Activated CD4-positive, CD25-positive, alpha-beta regulatory T cell treated with anti-CD3 and anti-CD28 coated beads, Interleukin-2, amount 50 U/mL, for 72 hours (primary cell): ENCODE measurements at regions not wholly inside any gene's neighbourhood (a gene's known extent, or its start where the extent isn't known, plus 50 kb on each side); places are given as distances from the start of the nearest gene placed in this dataset.

Experiments
- DNase-seq: peaks from one replicate; pipeline ENCODE4 v3.0.0; 2021

GRCh38 chr19:30890033-30890432, 459.2 kb downstream of the TSHZ3 start:
- DNase-seq: no peak

- DNase-seq: no peak
Measured at GRCh38 chr19:30888937-30889336, 460.3 kb downstream of the TSHZ3 start.

DNA sequence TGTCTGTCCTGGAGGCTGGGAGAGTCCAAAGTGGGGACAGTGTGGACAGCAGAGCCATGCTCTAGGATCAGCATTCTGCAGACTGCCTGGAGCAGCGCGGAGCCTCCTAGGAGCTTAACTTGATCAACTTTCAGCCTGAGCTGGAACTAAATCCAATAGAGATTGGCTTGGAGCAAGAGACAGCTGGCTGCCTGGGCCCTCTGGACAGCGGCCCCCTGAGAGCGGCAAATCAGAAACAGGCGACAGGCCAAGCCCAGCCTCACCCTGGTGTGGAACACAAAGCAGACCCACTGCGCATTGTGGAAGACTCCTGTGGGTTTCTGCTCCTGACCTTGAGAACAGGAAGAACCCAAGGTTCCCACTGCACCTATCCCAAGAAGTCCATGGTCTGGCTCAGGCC, 462.2 kb downstream of the TSHZ3 start:
- no peak for DNase-seq

DNA sequence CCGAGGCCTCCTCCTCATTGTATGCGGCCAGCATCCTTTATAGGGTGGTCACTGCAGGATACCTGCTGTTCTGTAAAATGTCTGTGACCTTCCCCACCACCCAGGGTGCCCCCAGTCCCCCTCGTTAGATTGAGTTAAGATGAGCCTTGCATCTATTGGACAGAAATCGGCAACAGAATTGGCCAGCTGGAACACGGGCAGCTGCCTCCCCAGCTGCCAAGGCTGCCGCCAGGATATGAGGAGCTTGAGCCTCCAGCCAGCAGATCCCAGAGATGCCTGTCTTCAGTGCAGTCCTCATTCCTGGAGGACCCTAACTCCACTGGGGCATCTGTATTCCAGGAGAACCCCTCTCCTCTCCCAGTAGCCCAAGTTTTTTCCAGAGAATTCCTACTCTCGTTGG, 463.0 kb downstream of the TSHZ3 start:
- DNase-seq: no peak

DNA sequence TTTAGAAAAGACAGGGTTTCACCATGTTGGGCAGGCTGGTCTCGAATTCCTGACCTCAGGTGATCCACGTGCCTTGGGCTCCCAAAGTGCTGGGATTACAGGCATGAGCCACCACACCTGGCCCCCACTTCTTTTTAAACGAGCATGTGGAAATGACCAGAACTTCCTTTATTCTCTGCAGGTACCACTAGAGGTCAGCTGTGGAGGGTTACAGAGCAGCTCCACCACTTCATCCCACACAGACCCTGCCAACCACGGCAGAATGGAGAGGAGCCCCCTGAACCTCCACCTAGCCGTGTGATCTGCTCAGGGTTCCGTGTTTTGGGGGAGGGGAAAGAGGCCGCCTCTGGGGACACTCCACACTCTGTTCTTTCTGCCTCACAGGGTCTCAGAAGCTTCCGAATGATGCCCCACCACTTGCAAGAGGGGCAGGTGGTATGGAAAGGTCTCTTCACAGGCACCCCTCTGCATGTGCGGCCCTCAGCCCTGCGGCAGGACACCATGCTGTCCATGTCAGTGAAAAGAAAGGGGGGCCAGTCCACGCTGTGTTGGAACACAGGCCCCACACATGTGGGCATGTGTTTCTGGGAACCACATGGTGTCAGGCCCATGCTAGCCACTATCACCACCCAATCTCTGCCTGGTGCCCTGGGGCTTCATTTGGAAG, 465.0 kb downstream of the TSHZ3 start:
- no peak for DNase-seq

DNA sequence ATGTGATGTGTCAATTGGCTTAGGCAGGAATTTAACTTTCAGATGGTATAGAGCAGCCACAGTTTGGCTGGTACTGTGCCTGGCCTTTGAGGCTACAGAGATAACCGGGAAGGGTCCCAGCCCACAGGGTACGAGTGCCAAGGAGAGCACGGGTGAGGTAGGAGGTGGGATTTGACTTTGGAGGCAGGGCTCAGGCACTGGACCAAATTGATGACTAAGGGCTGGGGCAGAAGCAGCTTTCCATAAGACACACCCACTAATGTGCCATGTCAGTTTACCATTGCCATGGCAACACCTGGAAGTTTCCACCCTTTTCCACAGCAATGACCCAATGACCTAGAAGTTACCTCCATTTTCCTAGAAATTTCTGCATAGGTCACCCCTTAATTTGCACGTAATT, 466.2 kb downstream of the TSHZ3 start:
- no peak for DNase-seq

GRCh38 chr19:30882411-30883005, 466.7 kb downstream of the TSHZ3 start:
- no peak for DNase-seq

GRCh38 chr19:30881930-30882329, 467.3 kb downstream of the TSHZ3 start:
- DNase-seq: no peak

DNA sequence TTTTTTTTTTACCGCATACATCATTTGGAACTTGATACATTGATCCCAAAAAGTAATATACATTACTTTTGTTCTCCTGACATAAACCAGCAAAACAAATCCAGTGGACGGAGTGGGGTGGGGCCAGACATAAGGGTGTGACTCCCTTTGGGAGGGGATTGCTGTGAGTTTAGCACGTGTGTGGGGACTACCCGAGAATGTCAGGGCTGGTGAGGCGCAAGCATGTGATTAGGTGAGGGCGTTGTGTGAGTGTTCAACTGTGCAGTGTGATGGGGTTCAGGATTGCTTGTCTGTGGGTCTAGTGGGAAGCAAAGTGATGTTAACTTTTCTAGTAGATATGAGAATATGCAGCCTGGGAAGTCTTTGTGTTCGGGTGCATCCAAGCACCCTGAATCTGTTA, 468.0 kb downstream of the TSHZ3 start:
- DNase-seq: no peak

DNA sequence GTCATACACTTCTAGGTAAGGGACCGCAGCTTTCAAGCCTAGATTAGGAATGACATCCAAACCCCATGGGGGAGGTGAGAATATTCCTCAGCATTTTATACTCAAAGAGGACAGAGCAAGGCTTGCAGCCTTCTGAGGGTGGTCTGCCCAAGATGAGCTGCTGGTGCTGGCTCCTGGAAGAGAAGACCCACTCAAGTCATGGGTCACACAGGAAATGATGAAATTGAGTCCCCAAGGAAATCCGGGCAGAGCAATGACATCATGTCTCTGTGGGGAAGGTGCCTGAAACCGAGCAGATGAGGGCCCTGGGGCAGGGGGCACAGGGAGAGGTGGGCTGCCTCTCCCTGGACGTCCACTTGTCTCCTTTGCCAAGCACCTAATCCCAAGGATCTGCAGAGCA, 468.7 kb downstream of the TSHZ3 start:
- DNase-seq: no peak

- no peak for DNase-seq
Measured at GRCh38 chr19:30880151-30880550, 469.1 kb downstream of the TSHZ3 start.

- DNase-seq: no peak
Measured at GRCh38 chr19:30879736-30880135, 469.5 kb downstream of the TSHZ3 start.

- DNase-seq: no peak
Measured at GRCh38 chr19:30879225-30879624, 470.0 kb downstream of the TSHZ3 start.

DNA sequence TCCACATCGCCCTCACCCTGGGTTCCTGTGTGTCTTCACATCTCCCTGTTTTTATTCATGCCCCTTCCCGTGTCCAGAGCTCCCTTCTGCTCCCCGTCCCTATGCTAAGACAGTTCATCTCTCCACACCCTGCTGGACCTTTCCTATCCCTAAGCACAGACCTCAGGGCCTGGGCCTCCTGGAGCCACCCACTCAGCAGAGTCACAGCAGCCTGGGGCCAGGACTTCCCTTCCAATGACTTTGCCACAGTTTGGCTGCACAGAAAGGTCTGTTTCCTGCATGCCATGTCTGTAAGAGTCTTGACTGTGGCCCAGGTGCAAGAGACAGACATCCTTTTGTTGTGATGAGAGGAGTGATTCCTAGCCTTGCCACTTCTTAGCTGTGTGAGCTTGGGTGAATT, 470.7 kb downstream of the TSHZ3 start:
- no peak for DNase-seq

DNA sequence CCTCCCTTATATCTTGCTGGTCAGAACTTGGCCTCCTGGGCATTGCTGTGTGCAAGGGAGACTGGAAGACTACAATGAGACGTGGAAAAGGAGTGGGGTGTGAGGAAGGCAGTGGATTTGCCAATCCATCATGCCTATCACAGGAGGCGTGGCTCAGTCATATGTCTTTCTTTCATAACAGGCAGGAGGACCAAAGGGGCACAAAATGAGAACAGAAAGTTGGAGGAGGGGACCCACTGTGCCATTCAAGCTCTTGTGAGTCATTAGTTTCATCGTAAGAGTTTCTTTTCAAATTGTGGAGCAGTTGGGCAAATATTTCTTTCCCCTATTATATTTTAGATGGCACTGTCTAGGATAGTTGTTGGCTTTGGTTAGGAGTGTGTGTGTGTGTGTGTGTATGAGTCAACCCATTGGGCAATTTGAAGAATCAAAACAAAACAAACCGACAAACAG, 471.5 kb downstream of the TSHZ3 start:
- DNase-seq: no peak

DNA sequence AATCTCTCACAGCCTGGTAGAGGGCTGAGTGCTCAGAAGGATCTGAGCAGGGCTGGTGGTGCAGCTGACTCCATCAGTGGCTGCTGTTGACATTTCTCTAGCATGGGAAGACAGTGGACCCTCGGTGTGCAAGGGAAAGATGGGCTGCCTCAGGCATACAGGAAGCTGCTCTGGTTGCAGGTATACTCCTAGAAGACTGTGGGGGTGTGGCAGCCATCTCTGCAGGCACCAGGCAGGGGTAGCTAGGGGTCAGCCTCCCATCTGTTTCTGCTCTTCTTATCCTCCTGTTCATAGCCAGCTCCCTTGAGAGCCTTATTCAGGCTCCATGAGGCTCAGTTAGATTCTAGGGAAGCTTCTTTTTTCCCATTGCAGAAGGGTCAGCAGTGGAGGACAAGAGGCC, 475.5 kb downstream of the TSHZ3 start:
- no peak for DNase-seq

DNA sequence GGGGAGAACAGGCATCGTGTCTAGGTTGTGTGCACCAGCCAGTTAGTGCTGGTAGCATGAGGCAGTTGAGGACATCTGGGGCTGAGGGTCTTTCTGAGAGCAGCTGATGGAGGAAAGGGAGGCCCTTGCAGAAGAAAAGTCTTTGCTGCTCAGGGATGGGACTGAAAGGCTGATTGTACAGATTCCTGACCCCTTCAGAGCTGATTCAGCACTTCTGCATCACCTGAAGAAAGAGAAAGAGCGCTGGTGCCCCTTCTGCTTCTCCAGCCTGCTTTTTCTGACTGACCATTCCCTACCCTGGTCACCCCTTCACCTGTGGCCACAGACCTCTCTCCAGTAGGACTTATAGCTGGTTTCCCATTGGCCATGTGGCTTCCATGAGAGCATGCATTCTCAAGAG, 476.2 kb downstream of the TSHZ3 start:
- DNase-seq: no peak

GRCh38 chr19:30871979-30872378, 477.3 kb downstream of the TSHZ3 start:
- no peak for DNase-seq

DNA sequence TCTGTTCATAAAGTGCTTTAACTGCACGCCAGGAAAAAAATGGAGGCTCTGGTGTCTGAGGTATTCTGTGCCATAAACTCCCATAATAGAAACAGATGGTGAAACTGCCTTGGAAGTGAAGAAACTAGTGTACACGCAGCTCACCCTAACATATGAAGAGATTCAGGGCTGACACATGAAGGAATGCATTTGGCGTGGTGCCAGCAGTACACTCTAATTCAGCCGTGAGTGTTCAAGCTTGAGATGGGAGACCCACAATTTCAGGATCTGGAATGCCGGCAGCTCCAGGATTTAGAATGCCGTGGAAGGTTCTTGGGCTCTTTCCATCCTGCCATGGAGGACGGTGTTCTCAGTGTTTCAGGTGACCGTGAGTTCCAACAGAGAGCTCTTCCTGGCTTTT, 478.4 kb downstream of the TSHZ3 start:
- DNase-seq: no peak

DNA sequence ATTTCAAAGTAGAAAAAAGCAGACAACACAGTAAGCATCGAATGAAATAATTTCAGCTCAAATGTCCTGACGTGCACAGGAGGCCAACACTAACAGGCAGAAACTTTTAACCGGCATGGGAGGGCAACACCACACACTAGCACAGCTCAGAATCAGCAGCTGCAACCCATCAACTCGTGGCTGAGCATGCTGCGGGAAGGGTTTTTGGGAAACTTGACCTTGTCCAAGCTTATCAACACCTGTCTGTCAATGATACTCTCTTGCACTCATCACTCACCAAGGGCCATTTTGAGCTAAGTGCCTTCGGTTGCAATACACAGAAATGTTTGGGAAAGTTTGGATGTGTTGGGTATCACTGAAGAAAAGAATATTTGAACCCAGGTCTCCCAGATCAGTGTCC, 483.7 kb downstream of the TSHZ3 start:
- DNase-seq: no peak

DNA sequence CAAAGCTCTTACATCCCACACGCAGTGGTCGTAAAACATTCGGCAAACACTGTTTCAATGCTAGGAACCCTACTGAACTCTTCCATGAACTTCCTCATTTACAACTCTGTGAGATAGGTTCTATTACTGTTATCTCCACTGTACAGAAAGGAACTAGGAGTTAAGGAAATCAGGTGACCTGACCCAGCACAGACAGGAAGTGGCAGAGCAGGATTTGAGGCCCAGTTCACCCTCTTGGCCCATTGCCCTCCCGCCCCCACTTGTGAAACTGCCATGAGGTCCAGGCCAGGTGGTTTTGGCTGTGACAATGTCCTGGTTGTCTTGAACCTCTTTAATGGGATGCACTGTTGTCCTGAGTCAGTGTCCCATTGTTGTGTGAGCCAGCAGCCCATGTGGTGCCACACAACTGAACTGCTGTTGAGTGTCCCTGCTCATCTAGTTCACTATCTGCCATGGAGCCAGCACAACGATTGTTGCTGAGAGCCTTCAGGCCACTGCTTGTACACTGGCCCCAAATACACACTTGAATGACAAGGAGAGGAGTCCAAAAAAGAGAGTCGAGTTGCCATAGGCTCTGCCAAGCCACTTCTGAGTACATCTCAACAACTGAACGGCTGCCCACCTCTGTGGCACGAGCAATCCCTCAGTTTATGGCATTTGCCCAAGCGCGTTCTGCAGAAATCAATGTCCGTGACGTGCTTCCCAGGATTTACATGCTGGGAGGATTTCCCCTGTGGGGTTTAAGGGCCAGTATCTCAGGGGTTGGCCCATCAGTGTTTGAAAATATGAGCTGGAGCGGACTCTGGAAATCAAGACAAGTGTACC, 484.6 kb downstream of the TSHZ3 start:
- no peak for DNase-seq

DNA sequence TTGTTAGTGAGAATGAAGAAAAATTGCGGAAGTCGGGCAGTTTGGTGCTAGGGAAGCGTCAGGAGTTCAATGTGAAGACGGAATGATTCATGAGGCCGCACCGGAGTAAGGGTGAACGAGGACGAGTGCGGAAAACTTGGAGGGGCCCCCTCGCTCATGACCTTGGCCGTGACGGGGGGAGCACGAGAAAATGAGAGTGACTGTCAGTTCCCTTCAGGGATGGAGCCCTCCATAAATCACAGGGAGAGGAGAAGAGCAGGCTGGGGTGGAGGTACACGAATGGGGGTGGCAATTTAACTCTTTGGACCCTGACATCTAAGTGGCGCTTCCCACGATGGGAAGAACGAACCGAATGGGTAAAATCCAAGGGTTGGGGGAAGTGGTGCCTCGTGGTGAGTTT, 486.4 kb downstream of the TSHZ3 start:
- no peak for DNase-seq

GRCh38 chr19:30861919-30862318, 487.3 kb downstream of the TSHZ3 start:
- no peak for DNase-seq

- no peak for DNase-seq
Measured at GRCh38 chr19:30857966-30858490, 485.8 kb downstream of the ZNF536 start.
